NCI-H524 treated with DMSO at 0.1 percent for 48 hours (cell line): ENCODE measurements at regions not wholly inside any gene's neighbourhood (a gene's known extent, or its start where the extent isn't known, plus 50 kb on each side); places are given as distances from the start of the nearest gene placed in this dataset.
"Not testable (repeated sequence)": the region's sequence is repeated elsewhere in the genome, so short reads cannot be mapped to it uniquely, and the experiment has no call there.

Experiments used
- DNase-seq: peaks from one replicate; lab custom pipeline; 2025; lab: John Stamatoyannopoulos, UW

- DNase-seq, result no peak
These were observed 111.1 kb upstream of the CBLB start for GRCh38 chr3:105979961-105980360.

- no peak for DNase-seq
These were observed 113.4 kb upstream of the CBLB start for GRCh38 chr3:105982207-105982606.

GRCh38 chr3:105984837-105985236, 116.0 kb upstream of the CBLB start:
- no peak for DNase-seq

GRCh38 chr3:105986343-105986742, 117.5 kb upstream of the CBLB start:
- DNase-seq, result not testable (repeated sequence)

- no peak for DNase-seq
These were observed 119.0 kb upstream of the CBLB start for GRCh38 chr3:105987809-105988208.

GRCh38 chr3:105988540-105989212, 119.9 kb upstream of the CBLB start:
- no peak for DNase-seq

GRCh38 chr3:105996781-105997180, 128.0 kb upstream of the CBLB start:
- DNase-seq, result no peak

- DNase-seq, result no peak
These were observed 128.6 kb upstream of the CBLB start for GRCh38 chr3:105997466-105997799.

GRCh38 chr3:105997800-105998526, 129.2 kb upstream of the CBLB start:
- no peak for DNase-seq

GRCh38 chr3:105999856-106000255, 131.0 kb upstream of the CBLB start:
- no peak for DNase-seq

- DNase-seq, result no peak
These were observed 133.1 kb upstream of the CBLB start for GRCh38 chr3:106001923-106002322.

- DNase-seq, result no peak
These were observed 135.4 kb upstream of the CBLB start for GRCh38 chr3:106004137-106004681.

GRCh38 chr3:106004826-106005225, 136.0 kb upstream of the CBLB start:
- DNase-seq, result no peak

- DNase-seq, result no peak
These were observed 137.2 kb upstream of the CBLB start for GRCh38 chr3:106006001-106006400.

- DNase-seq, result no peak
These were observed 137.8 kb upstream of the CBLB start for GRCh38 chr3:106006571-106006970.

- DNase-seq, result no peak
These were observed 138.7 kb upstream of the CBLB start for GRCh38 chr3:106007512-106007911.

GRCh38 chr3:106008766-106009165, 140.0 kb upstream of the CBLB start:
- DNase-seq, result no peak

GRCh38 chr3:106010829-106011228, 142.0 kb upstream of the CBLB start:
- DNase-seq, result no peak

GRCh38 chr3:106013971-106014370, 145.2 kb upstream of the CBLB start:
- DNase-seq, result no peak

GRCh38 chr3:106014518-106014917, 145.7 kb upstream of the CBLB start:
- DNase-seq, result no peak

GRCh38 chr3:106014971-106015370, 146.2 kb upstream of the CBLB start:
- no peak for DNase-seq

GRCh38 chr3:106018102-106018501, 149.3 kb upstream of the CBLB start:
- no peak for DNase-seq

GRCh38 chr3:106018929-106019550, 150.2 kb upstream of the CBLB start:
- no peak for DNase-seq
